OCI-LY7 (cell line): ENCODE measurements at regions not wholly inside any gene's neighbourhood (a gene's known extent, or its start where the extent isn't known, plus 50 kb on each side); places are given as distances from the start of the nearest gene placed in this dataset.

ENCODE experiments used
- BruUV-seq: library from RNA; stranded (reverse); fragments of 400-500 nt; replicated peaks from 2 replicates; lab custom pipeline; 2021; lab: Mats Ljungman, UMichigan
- CTCF ChIA-PET: fragments of 300-600 bp; sonication (Branson Sonifier 250); formaldehyde crosslinking; loops from one replicate; lab custom pipeline; 2022; ENCODE audit warnings: antibody characterized with exemption; ENCODE audit not compliant: unreplicated experiment; lab: Charles Lee
- POLR2A ChIA-PET: fragments of 300-600 bp; sonication (Branson Sonifier 250); formaldehyde crosslinking; loops from one replicate; lab custom pipeline; 2022; ENCODE audit warnings: antibody characterized with exemption; lab: Charles Lee
- DNase-seq: peaks from one replicate; pipeline ENCODE4 v3.0.0-alpha.2; 2015; ENCODE audit warnings: low spot score
- H2AFZ ChIP-seq: fragments of 200-600 bp; sonication (generic), shearing (Covaris generic); 2 replicates; pipeline ENCODE4 v1.6.1; 2014; ENCODE audit warnings: mild to moderate bottlenecking, antibody characterized with exemption, low read length, moderate library complexity
- H3K27ac ChIP-seq: fragments of 200-600 bp; sonication (generic); 2 replicates; pipeline ENCODE4 v1.5.1; 2014; ENCODE audit warnings: mixed run types, low read depth, mild to moderate bottlenecking, moderate library complexity, low read length, inconsistent platforms; ENCODE audit not compliant: poor library complexity, severe bottlenecking
- H3K36me3 ChIP-seq: fragments of 200-600 bp; sonication (generic); 2 replicates; pipeline ENCODE4 v1.6.1; 2014; ENCODE audit warnings: mild to moderate bottlenecking, antibody characterized with exemption, low read length, moderate library complexity, mixed read lengths; ENCODE audit not compliant: insufficient read depth
- H3K4me1 ChIP-seq: fragments of 200-600 bp; sonication (generic); 2 replicates; pipeline ENCODE4 v1.5.1; 2014; ENCODE audit warnings: mild to moderate bottlenecking, low read length; ENCODE audit not compliant: insufficient read depth, poor library complexity, severe bottlenecking
- H3K4me2 ChIP-seq: fragments of 200-600 bp; sonication (generic); 2 replicates; pipeline ENCODE4 v1.6.1; 2014; ENCODE audit warnings: mild to moderate bottlenecking, low read length
- H3K4me3 ChIP-seq: fragments of 200-600 bp; sonication (generic); 2 replicates; pipeline ENCODE4 v1.5.1; 2014; ENCODE audit warnings: mild to moderate bottlenecking, low read depth, low read length; ENCODE audit not compliant: poor library complexity, severe bottlenecking
- H3K79me2 ChIP-seq: fragments of 200-600 bp; sonication (generic); 2 replicates; pipeline ENCODE4 v1.6.1; 2016; ENCODE audit warnings: low read depth, mild to moderate bottlenecking, low read length, moderate library complexity, mixed read lengths; ENCODE audit not compliant: insufficient read depth
- H3K9me2 ChIP-seq: fragments of 200-600 bp; sonication (generic); 2 replicates; pipeline ENCODE4 v1.6.1; 2016; ENCODE audit warnings: mild to moderate bottlenecking, low read length, mixed read lengths; ENCODE audit not compliant: insufficient read depth
- H3K9me3 ChIP-seq: fragments of 200-600 bp; sonication (generic); 2 replicates; pipeline ENCODE4 v1.6.1; 2014; ENCODE audit warnings: mild to moderate bottlenecking, mixed run types, low read length, mixed read lengths
- H4K20me1 ChIP-seq: fragments of 200-600 bp; sonication (generic); 2 replicates; pipeline ENCODE4 v1.6.1; 2014; ENCODE audit warnings: mild to moderate bottlenecking, antibody characterized with exemption, low read length, moderate library complexity, mixed read lengths; ENCODE audit not compliant: insufficient read depth
- CTCF ChIP-seq: fragments of 200-600 bp; sonication (generic); conservative IDR thresholded peaks from 2 replicates; pipeline ENCODE4 v1.5.1; 2014; ENCODE audit warnings: mild to moderate bottlenecking, antibody characterized with exemption, low read length, moderate library complexity, mixed read lengths
- EZH2phosphoT487 ChIP-seq: fragments of 200-600 bp; sonication (generic); IDR thresholded peaks from 2 replicates; pipeline ENCODE4 v1.6.1; 2018; ENCODE audit warnings: low read depth, borderline replicate concordance, mild to moderate bottlenecking, mixed run types, antibody characterized with exemption, low read length, moderate library complexity, mixed read lengths
- intact Hi-C: fragments of 100-400 bp; cut with micrococcal nuclease; formaldehyde crosslinking; loops from one replicate; pipeline ENCODE4 v1.10.0; 2022; ENCODE audit not compliant: unreplicated experiment

DNA sequence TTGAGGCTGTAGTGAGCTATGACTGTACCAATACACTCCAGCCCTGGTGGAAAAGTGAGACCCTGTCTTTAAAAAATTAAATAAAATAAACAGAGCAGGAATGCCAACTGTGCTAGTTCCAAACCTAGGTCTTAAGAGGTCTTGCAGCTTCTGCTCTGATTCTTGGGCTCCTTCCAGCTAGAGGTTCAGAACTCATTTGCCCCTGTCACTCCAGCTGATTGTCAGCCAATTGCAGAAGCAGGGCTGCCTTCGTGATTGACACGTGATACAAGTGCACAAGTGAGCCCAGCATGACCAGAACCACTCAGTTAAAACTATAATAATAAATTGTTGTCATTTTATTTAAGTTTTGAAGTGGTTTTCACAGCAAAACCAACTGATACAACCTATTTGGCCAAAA lies 298.4 kb downstream of the USP25 start:
- DNase-seq = no peak
- Histone ChIP-seq H2AFZ (no peak overlapping the region), H3K9me2 (no peaks in the 10 kb centered on the region), H3K79me2 (no peaks in the 10 kb centered on the region), H4K20me1 (no peaks in the 10 kb centered on the region), H3K36me3 (no peaks in the 10 kb centered on the region), H3K4me2 (no peak overlapping the region), H3K27ac (no peak overlapping the region), H3K9me3 (no peaks in the 10 kb centered on the region), H3K4me3 (no peak overlapping the region), H3K4me1 (no peaks in the 10 kb centered on the region)
- ChIA-PET POLR2A (interaction anchor here (0.6 kb wide), 1 partner anchor 54 kb away, joined by 12 read pairs; no protein-coding TSS in a partner anchor), CTCF (no interaction called here)
- TF ChIP-seq CTCF (no peak), EZH2phosphoT487 (no peak)
- intact Hi-C loops = no loop called here
- no TSS peak for BruUV-seq

DNA sequence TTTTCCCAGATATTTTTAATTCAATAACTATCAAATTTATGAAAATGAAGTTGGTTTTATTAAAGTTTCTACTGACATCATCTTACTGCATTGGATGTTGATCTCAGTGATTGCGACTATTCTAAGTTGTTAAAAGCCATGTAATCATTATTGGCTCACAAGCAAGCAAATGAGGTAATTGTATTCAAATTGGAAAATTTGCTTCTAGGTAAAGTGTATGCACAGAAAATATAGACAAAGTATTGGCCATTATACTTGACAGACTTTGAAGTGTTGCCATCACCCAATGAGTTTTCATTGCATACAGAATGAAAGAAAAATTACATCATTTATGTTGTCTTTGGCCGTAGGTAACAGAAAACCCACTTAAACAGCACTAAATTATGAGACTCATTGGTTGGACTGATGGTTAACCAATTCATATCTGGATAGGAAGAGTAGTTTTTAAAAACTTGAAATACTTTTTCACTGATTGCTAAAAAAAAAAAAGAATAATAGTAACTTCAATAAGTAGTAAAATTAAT lies 299.2 kb downstream of the USP25 start:
- no peaks in the 10 kb centered on the region for H3K79me2 ChIP-seq
- no peaks in the 10 kb centered on the region for H3K4me1 ChIP-seq
- no TSS peak for BruUV-seq
- H3K36me3 ChIP-seq = no peaks in the 10 kb centered on the region
- H3K4me3 ChIP-seq = no peak overlapping the region
- no peak overlapping the region for H2AFZ ChIP-seq
- no peak overlapping the region for H3K4me2 ChIP-seq
- intact Hi-C loops = no loop called here
- no peak overlapping the region for H3K27ac ChIP-seq
- H3K9me2 ChIP-seq = no peaks in the 10 kb centered on the region
- TF ChIP-seq CTCF = no peak
- no peak for TF ChIP-seq EZH2phosphoT487
- CTCF ChIA-PET = no interaction called here
- no peaks in the 10 kb centered on the region for H3K9me3 ChIP-seq
- DNase-seq = no peak
- no peaks in the 10 kb centered on the region for H4K20me1 ChIP-seq
- POLR2A ChIA-PET = interaction anchor here (0.7 kb wide), 1 partner anchor 161 kb away, joined by 3 read pairs; no protein-coding TSS in a partner anchor

GRCh38 chr21:16033193-16033592 lies 303.4 kb downstream of the USP25 start:
- Histone ChIP-seq H3K4me1 (no peaks in the 10 kb centered on the region), H3K27ac (no peak overlapping the region), H4K20me1 (no peaks in the 10 kb centered on the region), H3K4me2 (no peak overlapping the region), H3K79me2 (no peaks in the 10 kb centered on the region), H2AFZ (no peak overlapping the region), H3K9me2 (no peaks in the 10 kb centered on the region), H3K4me3 (no peak overlapping the region), H3K36me3 (no peaks in the 10 kb centered on the region), H3K9me3 (no peaks in the 10 kb centered on the region)
- ChIA-PET CTCF (no interaction called here), POLR2A (no interaction called here)
- no TSS peak for BruUV-seq
- intact Hi-C loops = no loop called here
- DNase-seq = no peak
- no peak for TF ChIP-seq EZH2phosphoT487
- no peak for TF ChIP-seq CTCF
